Skin of body (tissue), 1 donor: ENCODE measurements at regions not wholly inside any gene's neighbourhood (a gene's known extent, or its start where the extent isn't known, plus 50 kb on each side); places are given as distances from the start of the nearest gene placed in this dataset.

Experiments
- DNase-seq: peaks from one replicate; lab custom pipeline; 2025; lab: John Stamatoyannopoulos, UW

- no peak for DNase-seq
These were observed 60.5 kb upstream of the FAM216B start for GRCh38 chr13:42720858-42721219.

GRCh38 chr13:42722883-42723539 lies 58.4 kb upstream of the FAM216B start:
- DNase-seq, result no peak

GRCh38 chr13:42728507-42729180 lies 52.7 kb upstream of the FAM216B start:
- DNase-seq, result no peak

GRCh38 chr13:42729857-42730402 lies 51.5 kb upstream of the FAM216B start:
- no peak for DNase-seq
